Stimulated activated CD8-positive, alpha-beta memory T cell treated with anti-CD3 and anti-CD28 coated beads, Interleukin-2, amount 100 ng/mL, for 1 hour (primary cell): ENCODE measurements at regions not wholly inside any gene's neighbourhood (a gene's known extent, or its start where the extent isn't known, plus 50 kb on each side); places are given as distances from the start of the nearest gene placed in this dataset.

ENCODE experiments used
- DNase-seq, 2 donors: peaks; one replicate each; pipeline ENCODE4 v3.0.0-alpha.2; 2020; ENCODE audit warnings: low read depth in 2 of 2

DNA sequence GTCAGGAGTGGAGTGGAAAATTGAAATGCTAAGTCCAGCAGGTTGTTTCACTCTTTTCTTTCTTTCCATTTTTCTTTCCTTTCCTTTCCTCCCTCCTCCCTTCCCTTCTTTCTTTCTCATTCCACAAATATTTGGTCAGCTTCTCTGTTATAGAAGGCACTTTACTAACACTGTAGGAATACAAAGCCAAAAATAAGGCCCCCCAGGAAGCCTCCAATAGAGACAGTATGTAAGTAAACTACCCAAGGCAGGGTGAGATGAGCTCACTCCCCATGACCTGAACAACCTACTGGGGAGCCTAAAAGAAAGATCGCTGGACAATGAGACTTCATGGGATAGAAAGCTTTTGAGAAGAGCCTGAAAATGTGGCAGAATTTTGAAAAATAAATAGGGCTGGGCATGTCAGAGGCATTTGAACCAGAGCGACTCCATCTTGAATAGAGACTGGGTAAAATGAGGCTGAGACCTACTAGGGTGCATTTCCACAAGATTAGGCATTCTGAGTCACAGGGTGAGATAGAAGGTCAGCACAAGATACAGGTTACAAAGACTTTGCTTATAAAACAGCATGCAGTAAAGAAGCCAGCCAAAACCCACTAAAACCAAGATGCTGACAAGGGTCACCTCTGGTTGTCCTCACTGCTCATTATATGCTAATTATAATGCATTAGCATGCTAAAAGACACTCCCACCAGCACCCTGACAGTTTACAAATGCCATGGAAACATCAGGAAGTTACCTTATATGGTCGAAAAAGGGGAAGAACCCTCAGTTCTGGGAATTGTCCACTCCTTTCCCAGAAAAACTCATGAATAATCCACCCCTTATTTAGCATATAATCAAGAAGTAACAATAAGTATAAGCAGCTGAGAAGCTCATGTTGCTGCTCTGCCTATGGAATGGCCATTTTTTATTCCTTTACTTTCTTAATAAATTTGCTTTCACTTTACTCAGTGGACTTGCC lies 158.9 kb upstream of the EGFLAM start:
- no peak for DNase-seq

DNA sequence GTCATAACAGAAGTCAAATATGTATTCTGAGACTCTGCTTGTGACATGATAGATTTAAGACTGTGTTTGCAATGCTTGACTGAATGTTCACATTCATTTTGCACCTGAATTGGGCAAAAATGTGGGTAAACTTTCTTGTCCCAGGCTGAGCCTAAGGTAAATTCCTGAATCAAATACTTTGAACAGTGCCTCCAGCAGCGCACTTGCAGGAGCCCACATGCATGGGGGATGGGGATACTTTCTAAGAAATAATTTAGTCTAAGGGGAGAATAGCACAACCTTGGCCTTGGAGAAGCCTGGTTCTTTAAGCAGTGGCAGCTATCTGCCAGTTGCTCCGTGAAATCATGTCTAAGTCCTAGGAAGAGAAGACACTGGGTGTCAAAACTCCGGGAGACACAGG lies 163.5 kb upstream of the EGFLAM start:
- DNase-seq, result no peak

DNA sequence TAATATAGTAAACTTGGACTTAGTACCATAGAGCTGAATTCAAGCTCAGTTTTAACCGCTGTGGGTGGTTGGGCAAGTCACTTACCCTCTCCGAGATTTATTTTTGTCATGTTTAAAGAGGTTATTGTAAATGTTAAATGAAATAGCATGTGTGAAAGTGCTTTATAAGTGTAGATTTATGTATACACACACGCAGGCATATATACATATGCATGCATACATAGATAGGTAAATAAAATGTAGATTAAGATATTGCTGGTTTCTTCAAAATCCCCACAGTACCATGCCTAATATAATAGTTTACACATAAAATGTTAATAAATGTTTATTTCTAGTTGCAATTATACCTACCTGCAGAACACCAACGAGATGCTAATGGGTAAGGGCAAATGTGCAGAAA lies 164.5 kb upstream of the EGFLAM start:
- no peak for DNase-seq

DNA sequence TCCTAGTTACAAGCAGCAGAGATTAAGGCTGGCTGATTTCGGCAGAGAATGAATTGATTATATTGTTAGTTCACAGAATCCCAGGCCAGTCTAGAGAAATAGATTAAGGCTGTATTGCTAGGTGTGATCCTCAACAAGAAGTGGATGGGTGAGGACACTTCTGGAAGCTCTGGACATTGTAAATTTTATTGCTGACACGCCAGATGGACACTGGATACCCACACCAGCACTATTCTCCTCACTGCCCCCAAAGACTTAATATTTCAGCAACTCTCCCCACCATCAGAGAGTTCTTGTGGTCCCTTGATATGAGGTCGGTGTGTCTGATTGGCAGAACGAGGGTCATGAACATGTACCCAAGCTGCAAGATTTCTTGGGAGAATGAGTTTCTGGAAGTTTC lies 171.6 kb upstream of the EGFLAM start:
- no peak for DNase-seq

DNA sequence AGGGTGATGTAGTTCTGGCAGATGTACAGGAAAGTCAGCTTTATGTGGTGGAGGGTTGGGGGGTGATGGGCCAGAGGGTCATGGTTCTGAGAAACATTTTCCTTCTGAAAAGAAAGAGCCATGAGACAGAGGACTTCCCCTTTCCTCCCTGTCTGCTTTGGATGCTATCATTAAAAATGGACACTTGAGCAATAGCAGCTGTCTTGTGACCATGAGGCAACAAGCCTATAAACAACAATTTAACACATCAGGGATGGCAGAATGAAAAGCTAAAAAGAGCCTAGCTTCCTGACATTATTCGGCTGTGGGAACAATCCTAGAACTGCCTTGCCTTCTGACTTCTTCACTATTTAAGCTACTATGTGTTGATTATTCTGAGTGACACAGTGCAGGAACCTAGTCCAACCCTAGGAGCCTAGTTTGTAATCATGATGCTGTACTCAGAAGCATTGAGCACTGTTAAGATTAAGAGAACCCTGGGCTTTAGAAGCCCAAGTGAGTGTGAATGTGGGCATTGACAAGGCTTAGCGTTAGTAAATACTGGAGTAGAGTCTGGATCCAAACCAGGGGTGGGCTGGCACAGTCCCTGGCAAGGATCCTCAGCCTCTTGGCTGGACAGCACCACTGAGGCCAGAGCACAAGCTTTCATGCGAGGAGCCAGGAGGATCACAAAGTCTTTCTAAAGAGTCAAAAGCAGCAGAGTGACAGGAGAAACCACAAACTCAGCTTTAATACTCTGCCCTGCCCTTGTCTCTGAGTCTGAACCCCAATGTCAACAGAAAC lies 178.5 kb upstream of the EGFLAM start:
- no peak for DNase-seq

DNA sequence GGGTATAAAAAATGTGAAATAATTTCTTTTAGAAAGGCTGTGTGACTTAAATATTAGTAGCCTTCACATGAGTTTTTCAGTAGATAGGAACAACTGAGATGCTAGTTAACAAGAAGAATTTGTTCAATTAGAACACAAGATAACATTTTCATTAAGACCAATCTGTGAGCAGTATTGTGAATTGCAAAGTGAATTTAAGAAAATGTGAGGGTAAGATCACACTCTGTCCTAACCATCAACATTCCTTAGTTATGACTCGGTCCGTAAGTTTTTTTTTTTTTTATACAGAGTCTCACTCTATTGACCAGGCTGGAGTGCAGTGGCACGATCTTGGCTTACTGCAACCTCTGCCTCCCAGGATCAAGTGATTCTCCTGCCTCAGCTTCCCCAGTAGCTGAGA lies 180.2 kb upstream of the EGFLAM start:
- DNase-seq, result no peak

DNA sequence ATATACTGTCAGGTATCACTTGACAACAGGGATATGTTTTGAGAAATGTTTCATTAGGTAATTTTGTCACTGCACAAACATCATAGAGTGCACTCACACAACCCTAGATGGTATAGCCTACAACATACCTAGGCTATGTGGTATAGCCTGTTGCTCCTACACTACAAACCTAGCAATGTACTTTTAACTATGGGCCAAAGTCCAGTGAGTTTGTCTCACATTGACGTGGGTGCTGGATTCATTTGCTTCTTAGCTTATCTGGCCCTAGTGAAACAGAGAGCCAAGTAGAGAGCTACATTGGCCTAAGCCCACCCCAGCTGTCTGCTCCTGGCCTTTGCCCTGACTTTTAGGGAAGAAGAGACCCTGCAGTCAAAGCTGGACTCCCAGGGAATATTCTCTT lies 180.7 kb upstream of the EGFLAM start:
- no peak for DNase-seq

DNA sequence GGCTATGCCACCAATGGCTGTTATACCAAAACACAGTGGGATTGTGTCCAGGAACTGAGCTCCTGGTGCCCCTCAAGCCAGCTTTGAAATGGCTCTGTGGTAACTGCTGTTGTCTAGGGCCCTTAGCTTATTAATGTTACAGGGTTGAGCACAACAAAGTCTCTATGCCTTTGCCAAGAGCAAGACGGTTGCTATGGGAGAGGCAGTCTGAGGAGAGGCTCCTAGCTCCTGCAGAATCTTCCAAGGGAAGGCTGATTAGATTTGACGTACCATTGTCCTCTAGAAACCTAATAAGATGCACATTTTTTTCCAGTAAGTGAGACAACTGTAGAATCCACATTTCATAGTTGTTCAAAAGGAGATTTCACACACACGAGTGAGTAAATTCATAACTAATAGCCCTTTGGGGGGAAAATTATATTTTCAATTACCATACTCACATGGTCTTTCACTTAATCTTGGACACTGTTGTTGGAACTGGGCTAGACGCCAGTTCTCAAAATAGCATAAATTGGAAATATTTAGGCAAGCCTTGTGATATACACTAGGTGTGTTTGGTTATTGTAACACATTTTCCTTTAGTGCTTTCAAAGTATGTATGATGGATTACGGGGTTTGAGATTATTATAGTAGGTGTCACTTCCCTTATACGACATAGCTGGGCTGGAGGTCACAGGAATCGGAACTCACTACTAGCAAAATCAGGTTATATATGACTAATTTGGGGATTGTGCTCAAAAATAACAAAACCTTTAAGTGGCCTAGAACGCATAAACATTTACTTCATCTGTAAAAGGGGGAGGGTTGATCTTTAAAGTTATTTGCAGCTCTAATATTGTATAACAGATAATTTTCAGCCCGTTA lies 186.3 kb upstream of the EGFLAM start:
- no peak for DNase-seq

DNA sequence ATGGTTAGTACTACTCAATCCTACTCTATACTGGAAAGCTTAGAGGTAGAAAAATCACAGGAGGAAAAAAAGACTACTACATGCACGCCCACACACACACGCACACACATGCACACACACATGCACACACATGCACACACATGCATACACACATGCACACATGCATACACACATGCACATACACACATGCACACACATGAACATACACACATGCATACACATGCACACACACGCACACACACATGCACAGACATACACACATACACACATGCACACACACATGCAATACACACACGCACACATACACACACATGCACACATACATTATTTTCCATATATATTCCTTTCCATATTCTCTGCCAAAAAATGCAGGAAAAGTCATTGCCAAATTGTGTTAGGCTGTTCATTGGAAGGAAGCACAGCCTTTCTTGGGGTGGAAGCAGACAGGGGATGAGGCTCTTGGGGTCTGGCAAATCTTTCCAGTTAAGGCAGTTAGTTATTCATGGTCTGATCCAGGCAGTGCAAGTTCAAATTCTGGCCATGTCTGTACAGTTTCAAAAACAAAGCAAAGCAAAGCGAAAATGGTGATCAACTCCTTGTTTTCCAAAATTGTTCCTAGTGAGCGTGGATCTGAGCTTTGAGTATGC lies 187.9 kb upstream of the EGFLAM start:
- DNase-seq, result no peak

DNA sequence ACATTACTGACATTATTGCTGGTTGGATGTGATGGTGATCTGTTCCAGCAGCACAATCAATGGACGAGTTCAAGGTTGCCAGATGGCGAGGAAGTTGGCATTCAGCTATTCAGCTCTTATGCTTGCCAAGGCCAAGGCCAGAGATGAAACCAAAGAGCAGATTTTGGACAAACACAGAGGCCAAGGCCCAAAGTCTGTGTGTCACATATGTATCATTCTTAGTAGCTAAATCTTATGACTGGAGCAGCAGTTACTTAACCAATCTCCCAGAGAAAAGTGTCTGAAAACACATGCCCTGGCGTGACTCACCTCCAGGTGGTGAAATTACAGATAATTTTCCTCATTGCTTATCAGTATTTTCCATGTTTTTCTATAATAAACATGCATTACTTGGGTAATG lies 189.0 kb upstream of the EGFLAM start:
- DNase-seq, result no peak

DNA sequence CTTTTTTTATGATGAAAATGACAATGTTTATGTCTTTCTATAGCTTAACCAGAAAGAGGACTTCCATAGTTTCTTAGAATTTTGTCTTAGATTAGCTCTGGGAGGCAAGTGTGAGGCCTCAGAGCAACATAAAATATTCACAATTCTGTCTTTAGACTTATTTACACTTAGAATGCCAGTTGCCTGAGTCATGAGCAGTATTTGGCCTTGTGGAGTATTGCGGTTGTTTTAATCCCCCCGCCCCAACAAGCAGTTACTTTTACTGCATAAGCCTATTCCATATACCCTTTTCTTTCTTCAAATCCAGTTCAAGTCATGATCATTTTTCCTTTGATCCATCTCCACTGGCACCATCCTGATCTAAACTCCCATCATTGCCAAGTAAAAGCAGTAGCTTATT lies 198.0 kb upstream of the EGFLAM start:
- no peak for DNase-seq

DNA sequence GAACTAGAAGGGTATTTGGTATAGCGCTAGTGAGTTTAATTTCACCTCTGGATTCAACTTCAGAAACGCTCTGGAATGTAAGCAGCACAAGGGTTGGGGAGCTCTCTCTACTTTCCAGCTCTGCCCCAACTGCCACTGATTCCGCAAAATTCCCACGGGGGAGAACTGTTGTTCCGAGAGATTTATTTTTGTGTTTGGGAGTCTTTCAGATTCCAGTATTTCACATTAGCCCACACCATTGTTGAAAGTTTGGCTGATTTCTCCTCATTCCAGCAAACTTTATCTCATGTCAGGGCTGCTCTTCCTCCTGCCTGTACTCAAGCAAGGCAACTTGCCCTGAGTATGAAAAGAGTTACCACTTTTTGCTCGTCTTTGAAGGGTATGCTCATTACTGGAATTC lies 198.5 kb upstream of the EGFLAM start:
- DNase-seq, result no peak

DNA sequence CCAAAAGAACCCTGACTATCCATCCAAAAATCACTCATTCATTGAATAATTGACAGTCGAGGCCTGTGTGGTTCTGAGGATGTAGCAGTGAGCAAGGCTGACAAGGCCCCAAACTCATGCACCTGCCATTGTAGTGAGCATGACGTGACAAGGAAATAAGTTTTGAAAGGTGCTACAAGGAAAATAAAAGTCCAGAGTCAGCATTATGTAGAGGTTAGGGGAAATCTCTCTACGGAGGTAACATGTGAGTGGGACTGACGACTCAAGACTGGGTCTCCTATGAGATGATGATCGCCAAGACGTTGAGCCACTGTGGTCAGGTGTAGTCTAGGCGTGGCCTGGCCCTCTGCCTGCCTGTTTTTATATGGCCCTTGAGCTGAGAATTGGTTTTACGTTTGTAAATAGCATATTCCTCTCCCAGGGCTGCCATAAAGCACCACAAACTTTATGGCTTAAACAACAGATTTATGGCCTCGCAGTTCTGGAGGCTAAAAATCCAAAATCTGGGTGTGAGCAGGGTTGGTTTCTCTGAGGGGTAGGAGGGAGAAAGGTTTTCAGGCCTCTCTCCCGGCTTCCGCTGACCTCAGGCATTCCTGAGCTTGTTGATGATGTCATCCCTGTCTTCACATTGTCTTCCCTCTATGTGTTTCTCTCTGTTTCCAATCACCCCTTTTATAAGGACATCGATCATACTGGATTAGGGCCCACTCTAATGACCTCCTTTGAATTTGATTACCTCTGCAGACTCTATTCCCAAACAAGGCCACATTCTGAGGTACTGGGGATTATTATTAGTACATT lies 206.4 kb upstream of the EGFLAM start:
- DNase-seq, result no peak

DNA sequence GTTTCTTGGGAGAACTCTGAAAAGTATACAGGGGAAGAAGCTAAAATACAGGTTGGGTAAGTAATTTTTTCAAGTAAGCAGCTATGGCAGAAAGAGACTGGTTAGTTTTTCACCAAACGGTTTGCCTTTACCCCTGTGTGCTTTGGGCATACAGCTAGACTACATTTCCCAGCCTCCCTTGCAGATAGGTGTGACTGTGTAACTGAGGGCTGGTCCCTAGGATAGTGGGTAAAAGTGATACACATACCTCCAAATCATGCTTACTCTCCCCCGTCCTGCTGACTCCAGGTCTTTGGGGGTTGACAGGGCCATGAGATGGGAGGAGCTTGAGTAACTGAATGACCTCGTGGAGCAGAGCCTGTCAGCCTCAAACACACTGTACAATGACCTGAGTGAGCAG lies 208.6 kb upstream of the GDNF start:
- DNase-seq, result no peak

DNA sequence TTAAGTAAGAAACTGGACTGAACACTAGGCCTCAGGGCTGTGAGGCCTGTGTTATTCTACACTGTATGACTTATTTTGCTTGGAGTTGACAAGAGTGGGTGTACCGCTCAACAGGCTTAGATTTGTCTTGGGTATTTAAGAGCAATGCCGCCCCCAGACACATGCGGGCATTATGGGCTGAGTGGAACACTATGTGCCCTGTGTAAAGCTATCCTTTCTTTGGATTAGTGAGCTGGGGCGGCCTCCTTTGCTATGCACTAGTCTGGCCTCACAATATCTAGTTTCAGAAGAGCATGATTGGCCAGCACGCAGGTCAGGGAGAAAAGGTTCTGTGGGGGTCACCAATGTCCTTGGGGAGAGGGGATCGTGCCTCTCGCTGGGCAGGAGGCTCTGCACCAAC lies 206.3 kb upstream of the GDNF start:
- no peak for DNase-seq

DNA sequence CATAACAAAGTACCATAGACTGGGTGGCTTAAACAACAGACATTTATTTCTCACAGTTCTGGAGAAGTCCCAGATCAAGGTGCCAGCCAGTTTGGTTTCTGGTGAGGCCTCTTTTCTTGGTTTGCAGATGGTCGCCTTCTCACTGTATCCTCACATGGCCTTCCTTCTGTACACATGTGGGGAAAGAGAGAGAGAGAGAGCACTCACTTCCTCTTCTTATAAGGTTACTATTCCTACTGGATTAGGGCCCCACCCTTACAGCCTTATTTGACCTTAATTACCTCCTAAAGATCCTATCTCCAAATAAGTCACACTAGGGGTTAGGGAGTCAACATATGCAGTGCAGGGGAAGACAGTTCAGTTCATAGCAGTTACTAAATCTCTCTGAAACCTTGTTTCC lies 205.6 kb upstream of the GDNF start:
- DNase-seq, result no peak

DNA sequence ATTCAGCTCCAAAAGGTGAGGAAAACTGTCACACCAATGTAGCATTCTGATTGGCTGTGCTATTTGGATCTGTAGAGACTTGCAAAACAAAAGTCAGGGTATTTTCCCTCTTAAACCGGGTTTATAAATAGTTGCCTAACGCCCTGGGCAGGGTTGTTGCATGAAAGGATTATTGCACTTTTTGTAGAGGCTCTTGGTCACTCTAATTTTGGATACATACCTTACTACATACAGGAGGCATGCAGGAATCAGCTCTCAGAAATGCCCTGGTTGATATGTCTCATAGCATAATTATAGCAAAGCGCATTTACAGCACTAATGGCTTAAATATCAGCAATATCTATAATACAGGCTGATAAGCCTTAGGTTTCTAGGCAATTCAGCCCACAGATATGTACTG lies 200.0 kb upstream of the GDNF start:
- DNase-seq, result no peak

DNA sequence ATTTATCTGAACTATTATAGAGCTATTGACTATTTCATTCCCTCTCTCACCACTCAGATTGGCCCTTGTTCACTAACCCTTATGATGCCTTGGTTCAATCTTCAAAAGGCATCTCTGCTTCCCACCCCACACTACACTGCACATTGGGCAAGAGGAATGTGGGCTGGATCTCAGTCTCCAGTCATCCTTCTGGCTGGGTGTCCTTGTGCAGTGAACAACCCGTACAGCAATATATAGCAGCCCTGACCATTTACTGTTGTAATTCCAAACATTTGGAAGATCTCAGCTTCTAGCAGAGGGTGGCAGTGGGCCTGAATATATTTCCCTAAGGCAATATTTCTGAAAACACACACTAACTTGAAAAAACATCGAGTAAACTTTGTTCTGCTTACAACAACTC lies 199.2 kb upstream of the GDNF start:
- DNase-seq, result no peak

DNA sequence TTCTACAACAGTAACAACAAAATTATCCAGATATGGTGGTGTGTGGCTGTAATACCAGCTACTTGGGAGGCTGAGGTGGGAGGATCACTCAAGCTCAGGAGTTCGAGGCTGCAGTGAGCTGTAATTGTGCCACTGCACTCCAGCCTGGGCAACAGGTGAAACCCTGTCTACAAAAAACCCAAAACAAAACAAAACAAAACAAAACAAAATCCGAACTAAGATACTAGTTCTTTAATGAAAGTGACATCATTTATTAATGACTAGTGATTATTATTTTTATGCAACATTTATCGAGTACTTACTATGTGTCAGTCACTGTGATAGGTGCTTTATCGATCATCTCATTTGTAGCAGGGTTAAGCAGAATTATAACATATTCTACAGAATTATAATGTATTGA lies 196.9 kb upstream of the GDNF start:
- DNase-seq, result no peak

DNA sequence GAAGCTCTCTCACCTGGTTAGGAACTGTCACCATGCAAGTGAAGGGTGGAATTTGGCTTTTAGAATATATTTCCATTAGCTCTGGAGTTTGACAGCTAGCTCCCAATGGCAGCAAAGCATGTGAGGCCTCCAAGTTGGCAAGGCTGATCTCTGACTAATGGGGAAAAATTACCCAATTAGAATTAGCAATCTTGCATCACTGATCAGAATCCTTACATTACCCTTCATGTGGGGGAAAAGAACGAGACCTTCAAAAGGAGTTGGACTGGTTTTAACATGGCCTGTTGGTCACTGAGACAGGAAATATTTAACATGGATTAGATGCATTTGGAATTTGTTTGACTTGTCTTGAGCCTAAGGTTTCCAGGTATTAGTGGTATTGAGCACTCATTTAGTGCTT lies 192.3 kb upstream of the GDNF start:
- no peak for DNase-seq

DNA sequence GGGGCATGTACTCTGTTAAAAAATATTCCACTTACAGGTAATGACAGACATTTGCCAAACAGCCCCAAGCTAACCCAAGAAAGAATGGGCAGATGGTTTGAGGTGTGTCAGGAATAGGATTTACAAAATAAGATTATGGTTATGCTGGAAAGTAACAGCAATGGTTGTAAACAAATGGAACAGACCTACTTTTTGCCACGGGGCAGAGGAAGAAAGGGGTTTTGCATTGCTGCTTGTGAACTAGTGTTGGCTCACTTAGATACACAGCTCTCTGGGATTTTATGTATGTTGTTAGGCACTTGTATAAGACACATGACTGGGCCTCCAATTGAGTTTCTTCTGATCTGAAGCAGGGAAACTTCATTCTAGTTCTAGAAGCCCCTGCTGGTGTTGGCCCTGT lies 191.5 kb upstream of the GDNF start:
- no peak for DNase-seq
